ENCODE measurements at regions not wholly inside any gene's neighbourhood (a gene's known extent, or its start where the extent isn't known, plus 50 kb on each side); places are given as distances from the start of the nearest gene placed in this dataset.

- RAD21 ChIA-PET (ENCODE audit: low non-redundant PET in 1 of 2, low total read pairs in 2 of 2, uncharacterized antibody in 2 of 2, unreplicated experiment in 2 of 2): no interaction called here
- Histone ChIP-seq H3K9ac (ENCODE audit: low read length) (no peak overlapping the region), H3K4me3 (replicated peaks in 1 of 2; ENCODE audit: low read depth in 1 of 2, low read length in 2 of 2) (no peak overlapping the region), H3K36me3 (ENCODE audit: control insufficient read depth in 1 of 2, insufficient read depth in 2 of 2, low read length in 2 of 2) (no peaks in the 10 kb centered on the region), H3K27ac (ENCODE audit: low read depth, low read length) (no peak overlapping the region), H2AFZ (ENCODE audit: low read depth, low read length, poor library complexity, severe bottlenecking) (no peak overlapping the region), H3K9me2 (ENCODE audit: insufficient read depth) (no peaks in the 10 kb centered on the region), H3K4me2 (ENCODE audit: low read length) (no peak overlapping the region), H4K20me1 (ENCODE audit: insufficient read depth) (no peaks in the 10 kb centered on the region), H3K27me3 (ENCODE audit: insufficient read depth, low read length) (peaks cover 19% of the 10 kb centered on the region; the same call in 1 of the 2 replicates), H3K79me2 (ENCODE audit: insufficient read depth, low read length) (no peaks in the 10 kb centered on the region), H3K4me1 (ENCODE audit: control insufficient read depth in 1 of 2, insufficient read depth in 2 of 2, low read length in 2 of 2) (no peaks in the 10 kb centered on the region), H3K9me3 (ENCODE audit: control insufficient read depth in 1 of 2, insufficient read depth in 1 of 2, low read depth in 1 of 2, low read length in 2 of 2) (no peaks in the 10 kb centered on the region)
- BruUV-seq (replicated peaks): no TSS peak
- no peak for ATAC-seq
- DNase-seq (ENCODE audit: low read depth, low spot score): no peak
- intact Hi-C loops (cut with micrococcal nuclease): no loop called here
- POLR2A ChIA-PET: no interaction called here
- CTCF ChIA-PET: no interaction called here
- no peak for TF ChIP-seq YY1 (IDR thresholded peaks at IDR 0.05; ENCODE audit: extremely low read depth, insufficient replicate concordance, low read depth, low read length)
- TF ChIP-seq EZH2phosphoT487 (IDR thresholded peaks at IDR 0.05; ENCODE audit: borderline replicate concordance): no peak
- no peak for TF ChIP-seq ZNF274 (IDR thresholded peaks at IDR 0.05; ENCODE audit: low read depth, low read length)
- no peak for TF ChIP-seq REST (IDR thresholded peaks at IDR 0.05; ENCODE audit: low read depth)
- no peak for TF ChIP-seq MAX (IDR thresholded peaks at IDR 0.05)
- TF ChIP-seq ZFX (IDR thresholded peaks at IDR 0.05): no peak
- TF ChIP-seq FOSL1 (IDR thresholded peaks at IDR 0.05; ENCODE audit: low read depth): no peak
- TF ChIP-seq CEBPB (IDR thresholded peaks at IDR 0.05; ENCODE audit: low read depth): no peak
Measured at GRCh38 chr10:44850356-44850934, 60.7 kb upstream of the TMEM72 start.

Data from HCT116 (cell line).